ENCODE measurements at regions not wholly inside any gene's neighbourhood (a gene's known extent, or its start where the extent isn't known, plus 50 kb on each side); places are given as distances from the start of the nearest gene placed in this dataset.
A peak's percentile ranks its signal among the peaks of the same experiment; 100 is the strongest.

GRCh38 chr2:8402222-8402621 is 279.6 kb upstream of the ID2 start:
- Mint-ChIP-seq H3K36me3 (peaks cover 0 to 3% of the 10 kb centered on the region in 2 donors), H3K4me1 (no peaks in the 10 kb centered on the region), H3K27me3 (ENCODE audit: low read depth in 3 of 3) (peaks cover 0 to 4% (median 2%) of the 10 kb centered on the region in 3 donors), H3K27ac (no peak overlapping the region), H3K4me3 (no peak overlapping the region), H3K9me3 (peaks cover 0 to 2% (median 0%) of the 10 kb centered on the region in 7 donors)
- no peak overlapping the region for H3K9ac ChIP-seq (ENCODE audit: insufficient read depth, low read length, poor library complexity, severe bottlenecking)
- no peaks in the 10 kb centered on the region for H3K9me3 ChIP-seq (replicated peaks in 1 of 2; ENCODE audit: control insufficient read depth in 1 of 2, insufficient read depth in 1 of 2, low read length in 2 of 2)
- no peak for TF ChIP-seq CTCF (IDR thresholded peaks at IDR 0.05)
- intact Hi-C loops (cut with micrococcal nuclease): no loop called here
- no peaks in the 10 kb centered on the region for H3K79me2 ChIP-seq (ENCODE audit: insufficient read depth, low read length)
- no peak overlapping the region for H3K27ac ChIP-seq (ENCODE audit: low read depth in 1 of 2, low read length in 2 of 2)
- WGBS (ENCODE audit: insufficient coverage): 100% methylated on average over 1 of the region's 1 CpG
- no peaks in the 10 kb centered on the region for H3K27me3 ChIP-seq (ENCODE audit: control insufficient read depth in 2 of 2, insufficient read depth in 2 of 2, low read length in 2 of 2)
- H3K4me1 ChIP-seq (ENCODE audit: control insufficient read depth in 1 of 2, insufficient read depth in 2 of 2, low read length in 2 of 2): no peaks in the 10 kb centered on the region
- H3K36me3 ChIP-seq (replicated peaks in 1 of 2; ENCODE audit: control insufficient read depth in 1 of 2, insufficient read depth in 2 of 2, low read length in 2 of 2): no peaks in the 10 kb centered on the region
- H3K4me2 ChIP-seq (replicated peaks; ENCODE audit: extremely low read depth, low read length, poor library complexity, severe bottlenecking): no peak overlapping the region
- no peak overlapping the region for H3K4me3 ChIP-seq (replicated peaks in 1 of 3; ENCODE audit: low read depth in 2 of 3, low read length in 3 of 3)
- no peaks in the 10 kb centered on the region for H4K20me1 ChIP-seq (ENCODE audit: insufficient read depth, low read length)
- no peak for DNase-seq
- no peak overlapping the region for H2AFZ ChIP-seq (ENCODE audit: insufficient read depth, low read depth, low read length, poor library complexity, severe bottlenecking)

GRCh38 chr2:8403876-8404275 is 278.0 kb upstream of the ID2 start:
- Mint-ChIP-seq H3K9me3 (peaks cover 0 to 2% (median 0%) of the 10 kb centered on the region in 7 donors), H3K4me1 (peaks cover 5% of the 10 kb centered on the region), H3K27me3 (ENCODE audit: low read depth in 3 of 3) (peaks cover 0 to 6% (median 4%) of the 10 kb centered on the region in 3 donors), H3K36me3 (peaks cover 0 to 3% of the 10 kb centered on the region in 2 donors), H3K27ac (peak overlapping the region in 1 of 7 donors; percentile 74), H3K4me3 (no peak overlapping the region)
- 89% methylated on average over 3 of the region's 6 CpGs for WGBS (ENCODE audit: insufficient coverage)
- no peak overlapping the region for H3K4me2 ChIP-seq (replicated peaks; ENCODE audit: extremely low read depth, low read length, poor library complexity, severe bottlenecking)
- no peak overlapping the region for H3K4me3 ChIP-seq (replicated peaks in 1 of 3; ENCODE audit: low read depth in 2 of 3, low read length in 3 of 3)
- no peak overlapping the region for H2AFZ ChIP-seq (ENCODE audit: insufficient read depth, low read depth, low read length, poor library complexity, severe bottlenecking)
- no peak overlapping the region for H3K27ac ChIP-seq (ENCODE audit: low read depth in 1 of 2, low read length in 2 of 2)
- H3K4me1 ChIP-seq (ENCODE audit: control insufficient read depth in 1 of 2, insufficient read depth in 2 of 2, low read length in 2 of 2): peaks cover 3 to 8% of the 10 kb centered on the region in 2 donors
- H3K36me3 ChIP-seq (replicated peaks in 1 of 2; ENCODE audit: control insufficient read depth in 1 of 2, insufficient read depth in 2 of 2, low read length in 2 of 2): no peaks in the 10 kb centered on the region
- DNase-seq: no peak
- no peak overlapping the region for H3K9ac ChIP-seq (ENCODE audit: insufficient read depth, low read length, poor library complexity, severe bottlenecking)
- intact Hi-C loops (cut with micrococcal nuclease): no loop called here
- TF ChIP-seq CTCF (IDR thresholded peaks at IDR 0.05): no peak
- no peaks in the 10 kb centered on the region for H4K20me1 ChIP-seq (ENCODE audit: insufficient read depth, low read length)
- H3K79me2 ChIP-seq (ENCODE audit: insufficient read depth, low read length): no peaks in the 10 kb centered on the region
- H3K27me3 ChIP-seq (ENCODE audit: control insufficient read depth in 2 of 2, insufficient read depth in 2 of 2, low read length in 2 of 2): no peaks in the 10 kb centered on the region
- H3K9me3 ChIP-seq (replicated peaks in 1 of 2; ENCODE audit: control insufficient read depth in 1 of 2, insufficient read depth in 1 of 2, low read length in 2 of 2): no peaks in the 10 kb centered on the region

All from CD14-positive monocyte (primary cell).